HTR-8/SVneo (cell line): ENCODE measurements at regions not wholly inside any gene's neighbourhood (a gene's known extent, or its start where the extent isn't known, plus 50 kb on each side); places are given as distances from the start of the nearest gene placed in this dataset.

Experiments
- DNase-seq: peaks from one replicate; pipeline ENCODE4 v3.0.0; 2011; ENCODE audit warnings: low spot score, mixed read lengths; ENCODE audit not compliant: insufficient read length
- FAIRE-seq: peaks from 2 replicates; lab custom pipeline; 2011; peaks lifted over from hg19 to GRCh38; lab: Jason Lieb, UNC

DNA sequence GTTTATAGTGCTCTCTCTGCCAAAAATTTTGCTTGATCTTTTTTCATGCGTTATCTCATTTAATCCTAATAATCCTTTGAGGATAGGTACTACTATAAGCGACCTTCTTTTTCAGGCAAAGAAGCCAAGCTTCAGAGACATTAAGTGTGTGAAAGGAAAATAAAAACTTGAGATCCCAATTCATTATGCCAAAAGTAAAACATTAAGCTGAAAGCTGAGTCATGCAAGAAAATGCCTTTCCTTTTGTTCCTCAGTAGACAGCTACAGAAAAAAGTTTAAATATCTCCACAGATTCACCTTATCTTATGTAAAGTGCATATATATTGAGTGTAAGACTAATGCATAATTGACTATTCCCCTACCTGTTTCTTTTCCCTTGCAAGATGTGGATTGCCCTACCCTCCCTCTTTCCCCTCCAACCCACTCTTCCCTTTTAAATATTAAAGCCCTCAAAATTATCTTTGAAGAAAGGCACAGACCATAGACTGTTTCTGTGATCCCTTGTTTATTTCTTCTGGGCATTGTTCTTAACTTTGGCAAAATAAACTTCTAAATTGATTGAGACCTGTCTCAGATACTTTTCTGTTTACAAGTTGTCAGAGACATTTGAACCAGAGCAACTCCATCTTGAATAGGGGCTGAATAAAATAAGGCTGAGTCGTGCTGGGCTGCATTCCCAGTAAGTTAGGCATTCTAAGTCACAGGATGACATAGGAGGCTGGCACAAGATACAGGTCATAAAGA, 1139.9 kb upstream of the LRRN3 start:
- no peak for DNase-seq
- FAIRE-seq: no peak

DNA sequence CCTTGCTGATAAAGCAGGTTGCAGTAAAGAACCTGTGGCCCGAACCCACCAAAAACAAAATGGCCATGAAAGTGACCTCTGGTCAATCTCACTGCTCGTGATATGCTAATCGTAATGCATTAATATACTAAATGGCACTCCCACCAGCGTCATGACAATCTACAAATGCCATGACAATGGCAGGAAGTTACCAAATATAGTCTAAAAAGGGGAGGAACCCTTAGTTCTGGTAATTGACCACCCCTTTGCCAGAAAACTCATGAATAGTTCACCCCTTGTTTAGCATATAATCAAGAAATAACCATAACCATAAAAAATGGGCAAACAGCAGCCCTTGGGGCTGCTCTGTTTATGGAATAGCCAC, 1139.4 kb upstream of the LRRN3 start:
- DNase-seq (no peak), FAIRE-seq (no peak)

DNA sequence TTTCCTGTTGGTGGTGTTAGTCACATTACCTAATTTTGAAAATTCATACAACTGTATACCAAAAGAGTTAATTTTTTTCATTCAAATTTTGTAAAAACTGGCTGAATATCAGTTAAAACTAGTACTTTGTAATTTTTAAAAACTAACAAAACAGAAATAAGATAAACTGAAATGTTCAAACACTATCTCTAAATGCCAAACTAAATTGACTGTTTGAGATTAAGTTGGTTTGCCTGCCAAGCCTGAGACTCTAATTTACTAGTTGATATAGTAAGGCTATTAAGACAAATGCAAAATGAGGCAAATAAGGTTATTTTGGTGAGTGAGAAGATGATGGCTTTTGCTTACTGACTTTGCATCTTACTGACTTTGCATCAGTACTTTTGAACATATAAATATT, 1134.9 kb upstream of the LRRN3 start:
- FAIRE-seq (no peak), DNase-seq (no peak)

DNA sequence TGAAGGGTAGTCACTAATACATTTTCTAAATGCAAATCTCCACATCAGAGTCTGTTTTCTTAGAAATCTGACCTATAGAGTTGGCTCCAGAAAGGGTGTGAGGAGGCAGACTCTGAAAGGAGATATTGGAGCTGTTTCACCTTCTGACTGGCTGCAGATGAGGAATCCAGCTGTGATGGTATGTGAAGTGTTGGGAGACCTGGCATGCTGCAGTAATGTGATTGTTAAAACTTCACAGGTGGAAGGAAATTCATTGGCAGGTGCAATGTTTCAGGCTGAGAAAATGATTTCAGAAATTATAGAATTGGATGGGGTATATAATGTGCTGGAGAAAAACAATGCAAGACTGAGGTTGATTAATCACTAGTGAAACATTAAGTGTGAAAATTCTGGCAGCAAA, 1134.0 kb upstream of the LRRN3 start:
- DNase-seq (no peak), FAIRE-seq (no peak)

DNA sequence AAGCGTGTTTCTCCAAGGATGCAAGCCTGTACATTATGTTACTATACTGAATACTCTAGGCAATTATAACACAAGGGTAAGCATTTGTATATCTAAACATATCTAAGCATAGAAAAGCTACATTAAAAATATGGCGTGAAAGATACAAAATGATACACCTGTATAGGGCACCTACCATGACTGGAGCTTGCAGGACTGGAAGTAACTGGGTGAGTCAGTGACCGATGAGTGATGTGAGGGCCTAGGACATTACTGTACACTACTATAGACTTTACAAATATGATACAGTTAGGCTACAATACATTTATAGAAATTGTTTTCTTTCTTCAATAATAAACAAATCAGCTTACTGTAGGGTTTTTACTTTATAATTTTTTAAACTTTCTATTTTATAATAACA, 1127.2 kb upstream of the LRRN3 start:
- FAIRE-seq: no peak

DNA sequence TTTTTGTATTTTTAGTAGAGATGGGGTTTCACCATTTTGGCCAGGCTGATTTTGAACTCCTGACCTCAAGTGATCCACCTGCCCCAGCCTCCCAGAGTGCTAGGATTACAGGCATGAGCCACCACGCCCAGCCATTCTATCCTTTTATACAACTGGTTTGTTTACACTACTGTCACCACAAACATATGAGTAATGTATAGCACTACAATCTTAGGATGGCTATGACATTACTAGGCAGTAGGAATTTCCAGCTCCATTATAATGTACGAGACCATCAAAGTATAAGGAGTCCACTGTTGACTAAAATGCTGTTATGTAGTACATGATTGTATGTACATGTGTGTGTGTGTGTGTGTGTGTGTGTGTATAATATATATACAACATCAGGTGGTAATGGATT, 1126.1 kb upstream of the LRRN3 start:
- no peak for DNase-seq
- FAIRE-seq: no peak

More for the DNA sequence above, 1127.2 kb upstream of the LRRN3 start:
- no peak for DNase-seq

DNA sequence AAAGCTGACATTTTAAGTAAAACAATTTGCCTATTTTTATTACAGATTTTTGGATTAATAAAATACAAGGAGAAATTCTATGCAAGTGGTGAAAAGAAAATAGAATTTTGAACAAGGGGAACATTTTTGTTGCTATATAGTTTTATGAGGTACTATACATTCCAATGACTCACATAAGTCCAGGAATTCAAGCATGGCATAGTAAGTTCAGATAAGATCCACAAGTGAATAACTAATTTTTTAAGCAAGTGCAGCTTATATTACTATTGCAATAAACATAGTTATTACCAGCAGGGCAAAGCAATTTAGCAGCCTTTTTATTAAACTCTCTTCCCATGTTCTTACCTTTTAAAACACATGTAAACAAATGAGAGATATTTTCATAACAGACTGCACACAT, 1123.5 kb upstream of the LRRN3 start:
- DNase-seq (no peak), FAIRE-seq (no peak)

DNA sequence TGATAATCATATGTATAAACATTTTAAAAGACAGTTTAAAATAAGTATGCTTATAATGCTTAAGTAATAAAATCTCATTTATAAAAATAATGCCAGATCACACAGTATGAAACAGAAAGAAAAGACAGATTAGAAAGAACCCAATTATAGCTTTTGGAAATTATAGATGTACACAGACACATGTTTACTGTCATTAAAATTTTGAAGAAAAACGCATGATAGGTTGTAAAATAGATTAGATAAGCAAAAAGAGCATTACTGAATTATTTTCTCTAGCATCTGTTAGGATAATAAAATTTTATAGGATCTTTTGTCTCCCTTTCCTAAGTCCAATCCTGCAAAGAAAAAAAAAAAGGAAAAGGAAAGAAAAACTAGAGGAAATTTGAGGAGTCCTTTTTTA, 1107.3 kb upstream of the LRRN3 start:
- no peak for DNase-seq
- no peak for FAIRE-seq

DNA sequence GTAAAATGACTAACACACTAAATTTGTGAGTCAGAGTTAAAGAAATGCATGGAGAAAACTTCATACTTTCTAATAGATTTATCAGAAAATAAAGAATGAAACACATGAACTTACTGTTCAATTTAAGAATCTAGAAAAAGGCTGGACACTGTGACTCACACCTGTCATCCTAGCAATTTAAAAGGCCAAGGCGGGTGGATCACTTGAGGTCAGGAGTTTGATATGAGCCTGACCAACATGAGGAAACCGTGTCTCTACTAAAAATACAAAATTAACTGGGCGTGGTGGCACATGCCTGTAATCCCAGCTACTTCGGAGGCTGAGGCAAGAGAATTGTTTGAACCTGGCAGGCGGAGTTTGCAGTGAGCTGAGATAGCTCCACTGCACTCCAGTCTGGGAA, 1106.2 kb upstream of the LRRN3 start:
- no peak for DNase-seq
- FAIRE-seq: no peak

DNA sequence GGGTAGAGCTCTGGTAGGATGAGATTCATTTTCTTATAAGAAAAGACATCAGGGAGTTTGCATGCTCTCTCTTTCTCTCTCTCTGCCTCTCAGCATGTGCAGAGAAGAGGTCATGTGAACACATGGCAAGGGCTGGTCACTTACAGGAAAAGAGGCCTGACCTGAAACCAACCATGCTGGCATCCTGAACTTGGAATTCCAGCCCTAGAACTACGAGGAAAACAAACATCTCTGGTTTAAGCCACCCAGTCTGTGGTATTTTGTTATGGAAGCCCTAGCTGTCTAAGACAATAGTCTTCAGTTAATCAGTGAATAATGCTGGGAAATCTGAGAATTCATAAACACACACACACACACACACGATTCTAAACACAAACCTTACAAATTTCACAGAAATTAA, 1104.2 kb upstream of the LRRN3 start:
- FAIRE-seq: no peak
- no peak for DNase-seq

DNA sequence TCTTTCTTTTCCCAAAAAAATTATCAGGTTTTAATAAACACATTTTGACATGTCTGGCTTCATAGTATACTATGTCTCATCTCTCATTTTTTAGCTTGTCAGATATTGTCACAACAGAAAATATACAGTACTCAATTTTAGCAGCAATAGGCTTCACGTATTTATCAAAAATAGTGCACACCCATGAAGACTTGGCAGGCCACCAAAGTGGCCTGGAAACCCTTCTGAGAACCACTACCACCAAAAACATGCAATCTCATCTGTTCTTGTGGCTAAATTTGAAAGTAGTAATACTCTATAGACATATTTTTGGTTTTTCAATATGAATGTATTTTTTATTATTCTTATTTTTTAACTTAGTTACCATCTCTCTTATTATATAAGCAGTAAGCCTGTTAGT, 1094.5 kb upstream of the LRRN3 start:
- no peak for FAIRE-seq
- no peak for DNase-seq

DNA sequence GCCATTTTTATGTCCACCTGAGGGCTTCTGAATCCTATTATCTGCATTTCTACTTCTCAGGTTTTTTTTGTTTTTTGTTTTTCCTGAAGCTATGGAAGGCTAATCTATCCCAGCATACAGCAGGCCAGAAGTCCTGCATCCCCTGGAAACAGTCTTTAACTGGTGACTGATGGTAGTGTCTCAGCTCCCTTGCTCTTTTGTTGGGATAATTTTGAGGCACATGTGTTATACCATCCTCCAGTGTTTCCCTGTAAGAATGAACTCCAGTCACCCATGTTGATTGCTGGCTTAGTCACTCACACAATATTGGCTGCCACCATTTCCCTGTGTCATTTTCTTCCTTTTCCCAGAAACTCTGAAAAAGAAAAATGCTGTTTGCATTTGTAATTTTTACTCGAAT, 1094.0 kb upstream of the LRRN3 start:
- DNase-seq: no peak
- FAIRE-seq: no peak

DNA sequence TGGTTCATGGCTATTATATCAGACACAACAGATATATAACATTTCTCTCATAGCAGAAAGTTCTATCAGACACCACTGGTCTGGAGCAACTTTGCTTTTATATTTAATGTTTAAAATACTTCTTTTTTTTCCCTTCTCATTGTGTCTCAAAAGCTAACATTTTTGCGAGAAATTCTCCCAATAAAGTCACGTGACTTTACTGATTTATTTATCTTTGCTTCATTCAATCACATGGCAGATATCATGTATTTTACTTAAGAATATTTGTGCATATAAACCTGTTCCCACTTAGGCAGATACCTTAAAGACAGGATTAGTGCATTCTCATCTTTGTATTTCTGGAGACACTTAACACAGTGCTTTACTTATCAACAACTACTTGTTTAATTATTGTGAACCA, 1093.1 kb upstream of the LRRN3 start:
- DNase-seq (no peak), FAIRE-seq (no peak)

DNA sequence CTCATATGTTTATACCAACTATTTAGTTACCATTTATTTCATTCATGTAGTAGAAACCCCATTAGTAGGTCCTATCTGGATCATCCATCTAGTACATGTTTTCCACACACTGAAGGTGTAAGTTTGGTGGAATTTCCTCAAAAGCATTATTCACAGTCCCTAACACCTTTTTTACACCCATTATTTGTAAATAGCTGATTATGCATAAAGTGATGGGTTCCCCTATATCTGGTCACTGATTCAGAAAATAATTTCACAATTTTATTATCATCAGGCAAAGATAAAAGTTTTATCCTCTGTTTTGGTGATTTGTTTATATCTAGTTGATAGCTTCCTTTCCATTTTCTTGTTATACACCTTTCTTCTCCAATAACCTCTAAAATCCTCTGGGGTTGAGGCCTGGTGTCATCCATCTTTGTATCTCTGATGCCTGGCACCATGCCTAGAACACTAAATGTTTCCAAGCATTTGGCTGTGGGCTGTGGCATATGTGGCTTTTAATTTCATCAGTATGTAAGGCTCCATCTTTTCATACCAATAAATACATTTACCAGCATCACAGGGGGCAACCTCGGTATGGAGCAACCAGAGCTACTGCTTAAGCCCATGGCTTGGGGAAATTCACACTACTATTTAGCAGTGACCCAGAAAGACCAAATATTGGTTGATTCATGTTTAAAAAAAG, 1089.5 kb upstream of the LRRN3 start:
- no peak for DNase-seq
- no peak for FAIRE-seq

DNA sequence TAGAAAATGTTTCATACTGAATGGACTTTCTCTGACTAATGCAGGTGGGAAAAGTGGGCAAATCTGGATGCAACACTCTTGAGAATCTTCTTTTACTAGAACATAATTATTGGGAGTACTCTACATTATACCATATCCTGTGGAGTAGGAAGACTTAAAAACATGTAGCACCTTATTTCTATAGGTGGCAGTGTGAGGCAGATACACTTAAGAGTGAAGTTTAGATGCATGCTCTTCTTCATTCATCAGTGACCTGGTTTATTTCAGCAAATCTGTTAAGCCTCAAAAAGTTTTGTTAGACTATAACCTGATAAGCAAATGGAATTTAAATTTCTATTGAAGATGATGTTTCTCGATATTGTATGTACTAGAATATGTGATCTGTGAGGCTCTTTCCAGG, 1087.1 kb upstream of the LRRN3 start:
- DNase-seq (no peak), FAIRE-seq (no peak)

DNA sequence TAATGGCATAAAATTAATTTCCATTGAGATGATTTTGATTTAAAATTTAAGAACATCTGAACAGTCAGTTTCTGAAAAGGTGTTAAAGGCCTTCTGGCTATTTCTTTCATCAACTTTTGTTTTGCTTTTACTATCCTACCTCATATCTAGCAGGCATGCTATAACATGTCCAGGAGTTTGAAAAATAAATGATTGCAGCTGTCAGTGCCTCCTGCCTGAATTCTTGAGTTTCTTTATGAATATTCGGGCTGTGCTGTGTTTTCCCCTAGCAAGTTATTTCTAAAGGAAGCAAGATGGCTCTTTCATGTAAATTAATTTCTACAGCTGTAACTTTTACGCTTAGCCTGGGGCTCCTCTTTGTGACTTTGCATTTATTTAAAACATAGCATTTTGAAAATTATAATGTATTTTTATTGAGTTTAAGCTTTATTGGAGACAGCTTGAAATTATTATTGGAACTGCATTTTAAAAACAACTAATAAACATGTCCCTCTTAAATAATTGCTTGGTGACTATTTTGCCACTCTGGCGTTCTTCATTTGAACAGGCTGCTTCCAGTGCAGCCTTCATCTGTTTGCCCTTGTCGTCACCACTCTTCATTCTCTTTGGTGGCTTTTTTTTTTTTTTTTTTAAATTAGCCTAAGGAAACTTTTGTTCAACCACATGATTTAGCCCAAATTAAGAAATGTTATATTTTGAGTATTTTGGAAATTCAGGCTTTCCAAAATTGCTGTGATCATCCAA, 1083.4 kb upstream of the LRRN3 start:
- no peak for DNase-seq
- FAIRE-seq: no peak

DNA sequence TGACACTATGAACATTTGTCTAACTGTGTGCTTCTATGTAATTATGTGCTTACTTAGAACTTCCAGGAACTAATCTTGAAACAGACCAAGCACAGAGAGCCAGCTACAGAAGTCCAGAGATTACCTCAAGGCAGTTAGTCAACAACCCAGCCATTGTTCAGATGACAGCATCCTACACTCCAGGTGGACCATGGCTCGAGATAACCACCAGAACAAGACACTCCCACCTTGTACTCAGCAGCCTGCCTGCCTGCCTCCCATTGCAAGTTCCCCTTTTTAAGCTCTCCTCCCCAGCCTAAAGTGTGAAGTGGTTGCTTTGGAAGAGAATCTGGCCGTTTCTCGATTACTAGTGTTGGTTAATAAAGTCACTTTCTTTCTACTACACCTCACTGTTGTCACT, 1080.6 kb upstream of the LRRN3 start:
- FAIRE-seq (no peak), DNase-seq (no peak)

DNA sequence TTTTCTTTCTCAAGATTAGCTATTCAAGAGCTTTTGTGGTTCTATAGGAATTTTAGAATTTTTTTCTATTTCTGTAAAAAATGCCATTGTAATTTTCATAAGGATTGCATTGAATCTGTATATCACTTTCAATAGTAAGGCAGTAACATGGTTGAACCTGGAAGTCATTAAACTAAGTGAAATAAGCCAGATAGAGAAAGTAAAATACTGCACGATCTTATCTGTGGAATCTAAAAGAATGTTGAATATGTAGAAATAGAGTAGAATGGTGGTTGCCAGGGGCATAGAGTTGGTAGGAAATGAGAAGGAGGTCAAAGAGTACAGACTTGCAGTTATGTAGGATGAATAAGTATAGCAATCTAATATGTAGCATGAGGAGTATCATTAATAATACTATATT, 1073.5 kb upstream of the LRRN3 start:
- no peak for FAIRE-seq
- DNase-seq: no peak

DNA sequence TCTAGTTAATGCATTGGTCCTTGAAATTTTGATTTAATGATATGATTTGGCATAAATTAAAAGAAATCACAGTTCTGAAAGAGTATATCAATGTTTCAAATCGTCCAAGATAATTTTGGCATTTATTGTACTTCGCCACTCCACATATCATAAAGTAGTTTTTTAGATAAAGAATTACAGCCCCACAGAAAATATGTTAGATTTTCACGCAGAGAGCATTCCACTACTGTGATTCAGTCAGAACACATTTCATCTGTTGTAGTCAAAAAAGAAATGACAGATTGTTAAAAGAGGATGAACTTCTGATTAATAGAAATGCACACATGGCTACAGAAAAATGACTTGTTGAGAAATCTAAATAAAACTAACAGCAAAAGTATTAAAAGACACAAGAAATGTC, 1063.5 kb upstream of the LRRN3 start:
- no peak for DNase-seq
- no peak for FAIRE-seq

DNA sequence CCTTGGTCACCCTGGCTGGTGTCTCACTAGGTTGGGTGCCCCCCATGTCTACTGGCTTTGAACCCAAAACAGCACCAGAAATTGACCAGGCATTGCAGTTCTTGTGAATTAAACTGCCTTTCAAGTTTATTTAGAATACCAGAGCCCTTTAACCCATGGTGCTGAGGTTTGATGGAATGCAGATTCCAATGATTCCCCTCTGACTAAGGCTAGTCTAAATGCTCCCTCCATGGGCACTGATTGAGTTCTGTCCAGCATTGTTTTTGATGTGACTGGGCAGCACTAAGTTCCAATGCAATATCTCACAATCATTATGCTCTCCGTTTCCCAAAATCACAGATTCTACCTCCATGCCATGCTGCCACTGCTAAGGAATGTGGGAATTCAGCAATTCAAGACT, 1047.4 kb upstream of the LRRN3 start:
- FAIRE-seq (no peak), DNase-seq (no peak)

DNA sequence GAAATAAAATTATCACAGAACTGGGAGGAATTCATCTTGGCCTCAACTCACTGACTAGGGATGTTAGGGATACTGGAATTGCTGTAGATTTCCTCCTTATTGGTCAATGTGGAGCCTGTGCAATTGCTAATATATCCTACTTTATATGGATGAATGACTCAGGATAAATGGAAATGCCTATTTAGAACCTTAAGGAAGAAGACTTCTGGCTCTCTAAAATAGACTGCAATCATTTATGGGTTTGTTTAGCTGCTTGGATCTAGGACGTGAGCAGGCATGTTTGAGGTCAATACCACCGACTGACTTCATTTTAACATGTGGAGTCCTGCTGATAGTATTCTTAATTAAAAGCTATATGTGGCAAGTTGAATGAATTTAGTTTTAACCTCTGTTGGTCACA, 1040.1 kb upstream of the LRRN3 start:
- DNase-seq: no peak

DNA sequence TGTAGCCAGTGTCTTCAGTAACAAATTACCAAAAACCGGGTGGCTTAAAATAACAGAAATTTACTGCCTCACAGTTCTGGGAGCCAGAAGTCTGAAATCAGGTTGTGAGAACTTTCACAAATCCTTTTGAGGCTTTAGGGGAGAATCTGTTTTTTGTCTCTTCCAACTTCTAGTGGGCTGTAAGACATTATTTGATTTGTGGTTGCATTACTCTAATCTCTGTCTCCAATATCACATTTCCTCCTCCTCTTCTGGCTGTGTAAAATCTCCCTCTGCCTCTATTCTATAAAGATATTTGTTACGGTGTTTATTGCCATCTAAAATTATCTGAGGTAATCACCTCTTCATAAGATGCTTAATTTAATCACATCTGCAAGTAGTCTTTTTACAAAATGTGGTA, 1039.6 kb upstream of the LRRN3 start:
- FAIRE-seq: no peak
- no peak for DNase-seq

More for the DNA sequence above, 1040.1 kb upstream of the LRRN3 start:
- FAIRE-seq: no peak
